ENCODE measurements at regions not wholly inside any gene's neighbourhood (a gene's known extent, or its start where the extent isn't known, plus 50 kb on each side); places are given as distances from the start of the nearest gene placed in this dataset.

DNA sequence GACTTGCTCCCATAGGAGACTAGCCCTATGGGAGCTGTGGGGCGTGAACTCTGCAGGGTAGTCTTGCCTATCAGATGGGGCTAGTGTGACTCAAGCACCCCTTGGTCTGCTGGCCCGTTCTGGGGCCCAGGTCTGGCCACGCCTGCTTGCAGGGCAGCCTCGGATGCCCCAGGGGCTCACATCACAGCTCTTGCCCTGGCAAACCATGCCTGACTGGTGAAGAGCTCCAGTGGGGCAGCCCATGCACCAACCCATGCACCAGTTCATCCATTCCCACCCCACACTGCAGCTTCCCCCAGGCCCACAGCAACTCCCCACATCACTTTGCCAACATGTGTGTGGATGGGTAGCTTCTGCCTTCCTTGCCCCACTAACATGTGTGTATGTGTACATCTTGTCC lies 93.9 kb upstream of the PRLR start:
- no peaks in the 10 kb centered on the region for H3K36me3 ChIP-seq (ENCODE audit: control insufficient read depth, insufficient read depth, low read length)
- H3K4me1 ChIP-seq (ENCODE audit: control insufficient read depth, insufficient read depth, low read length) = no peaks in the 10 kb centered on the region
- no peak overlapping the region for H3K4me3 ChIP-seq (ENCODE audit: low read length)
- H3K27me3 ChIP-seq (ENCODE audit: control insufficient read depth, insufficient read depth, low read length) = no peaks in the 10 kb centered on the region
- WGBS (ENCODE audit: insufficient coverage, insufficient read length) = no CpG with 5 or more reads among the region's 4 CpGs
- DNase-seq (ENCODE audit: low read depth, low spot score) = no peak
- H3K9me3 ChIP-seq (ENCODE audit: control insufficient read depth, insufficient read depth, low read length) = no peaks in the 10 kb centered on the region
- no peak overlapping the region for H3K27ac ChIP-seq (ENCODE audit: low read length)

DNA sequence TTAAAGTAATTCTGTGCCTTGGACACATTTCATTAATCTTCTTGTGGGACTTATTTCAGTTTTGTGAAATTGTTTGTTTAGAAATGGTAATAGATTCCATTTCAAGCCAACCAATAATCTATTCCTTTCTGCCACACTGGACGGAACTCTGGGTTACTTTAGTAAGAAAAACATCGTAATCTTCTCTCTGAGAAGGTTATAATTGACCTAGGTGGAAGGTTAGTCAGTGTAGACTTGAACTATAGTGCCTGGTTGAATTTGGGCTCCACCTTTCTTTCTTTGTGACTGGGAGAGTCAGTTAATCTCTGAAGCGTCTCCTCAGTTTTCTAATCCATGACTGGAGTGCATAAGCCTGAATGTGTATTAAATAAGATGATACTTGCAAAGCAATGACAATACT lies 89.7 kb upstream of the PRLR start:
- no peak for DNase-seq (ENCODE audit: low read depth, low spot score)
- no CpG with 5 or more reads among the region's 3 CpGs for WGBS (ENCODE audit: insufficient coverage, insufficient read length)
- Histone ChIP-seq H3K4me3 (ENCODE audit: low read length) (no peak overlapping the region), H3K27ac (ENCODE audit: low read length) (no peak overlapping the region), H3K27me3 (ENCODE audit: control insufficient read depth, insufficient read depth, low read length) (no peaks in the 10 kb centered on the region), H3K4me1 (ENCODE audit: control insufficient read depth, insufficient read depth, low read length) (no peaks in the 10 kb centered on the region), H3K36me3 (ENCODE audit: control insufficient read depth, insufficient read depth, low read length) (no peaks in the 10 kb centered on the region), H3K9me3 (ENCODE audit: control insufficient read depth, insufficient read depth, low read length) (no peaks in the 10 kb centered on the region)

DNA sequence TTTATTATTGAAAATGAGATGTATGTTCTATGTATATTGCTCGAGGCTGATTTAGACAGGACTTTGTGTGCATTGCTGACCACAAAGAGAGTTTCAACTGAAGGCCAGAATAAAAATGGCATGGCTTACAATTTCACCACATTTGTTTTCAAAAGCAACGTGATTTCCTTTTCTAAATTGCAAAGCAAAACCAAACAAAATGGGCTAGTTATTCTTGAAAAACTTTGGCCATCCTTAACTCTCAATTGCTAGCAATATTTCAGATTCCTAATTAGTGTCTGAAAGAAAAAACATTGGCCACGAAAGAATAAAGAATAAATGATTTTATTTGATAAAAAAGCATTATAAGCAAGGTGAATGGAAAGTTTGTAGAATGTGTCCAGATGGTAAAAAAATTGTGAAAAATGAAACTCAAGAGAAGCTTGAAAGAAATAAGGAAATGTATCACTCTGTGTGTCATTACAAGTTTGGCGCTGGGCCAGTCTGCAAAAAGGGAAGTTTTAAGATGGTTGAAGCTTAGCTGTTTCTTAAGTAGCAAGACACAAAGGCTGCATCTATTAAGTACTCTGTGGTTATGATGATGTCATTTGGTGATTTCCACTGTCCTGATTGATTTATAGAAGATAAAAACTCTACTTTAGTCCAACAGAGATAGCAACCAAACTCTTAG lies 89.2 kb upstream of the PRLR start:
- 100% methylated on average over 1 of the region's 4 CpGs for WGBS (ENCODE audit: insufficient coverage, insufficient read length)
- no peak overlapping the region for H3K4me3 ChIP-seq (ENCODE audit: low read length)
- no peak for DNase-seq (ENCODE audit: low read depth, low spot score)
- no peaks in the 10 kb centered on the region for H3K4me1 ChIP-seq (ENCODE audit: control insufficient read depth, insufficient read depth, low read length)
- H3K27ac ChIP-seq (ENCODE audit: low read length) = no peak overlapping the region
- H3K9me3 ChIP-seq (ENCODE audit: control insufficient read depth, insufficient read depth, low read length) = no peaks in the 10 kb centered on the region
- H3K27me3 ChIP-seq (ENCODE audit: control insufficient read depth, insufficient read depth, low read length) = no peaks in the 10 kb centered on the region
- no peaks in the 10 kb centered on the region for H3K36me3 ChIP-seq (ENCODE audit: control insufficient read depth, insufficient read depth, low read length)

DNA sequence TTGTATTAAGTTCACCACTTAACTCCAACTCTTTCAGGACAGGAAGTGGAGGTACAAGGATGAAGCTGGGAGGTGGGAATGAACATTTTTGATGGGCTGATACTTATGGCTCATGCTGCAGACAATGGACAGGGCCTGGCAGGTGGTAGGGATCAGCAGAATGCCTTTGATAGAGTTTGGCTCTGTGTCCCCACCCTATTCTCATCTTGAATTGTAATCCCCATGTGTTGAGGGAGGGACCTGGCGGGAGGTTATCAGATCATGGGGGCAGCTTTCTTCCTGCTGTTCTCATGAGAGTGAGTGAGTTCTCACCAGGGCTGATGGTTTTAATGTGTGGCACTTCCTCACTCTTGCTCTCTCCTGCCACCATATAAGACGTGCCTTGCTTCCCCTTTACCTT lies 87.3 kb upstream of the PRLR start:
- Histone ChIP-seq H3K27ac (ENCODE audit: low read length) (no peak overlapping the region), H3K27me3 (ENCODE audit: control insufficient read depth, insufficient read depth, low read length) (no peaks in the 10 kb centered on the region), H3K36me3 (ENCODE audit: control insufficient read depth, insufficient read depth, low read length) (no peaks in the 10 kb centered on the region), H3K4me1 (ENCODE audit: control insufficient read depth, insufficient read depth, low read length) (no peaks in the 10 kb centered on the region), H3K9me3 (ENCODE audit: control insufficient read depth, insufficient read depth, low read length) (no peaks in the 10 kb centered on the region), H3K4me3 (ENCODE audit: low read length) (no peak overlapping the region)
- WGBS (ENCODE audit: insufficient coverage, insufficient read length) = no CpG with 5 or more reads among the region's 2 CpGs
- no peak for DNase-seq (ENCODE audit: low read depth, low spot score)

DNA sequence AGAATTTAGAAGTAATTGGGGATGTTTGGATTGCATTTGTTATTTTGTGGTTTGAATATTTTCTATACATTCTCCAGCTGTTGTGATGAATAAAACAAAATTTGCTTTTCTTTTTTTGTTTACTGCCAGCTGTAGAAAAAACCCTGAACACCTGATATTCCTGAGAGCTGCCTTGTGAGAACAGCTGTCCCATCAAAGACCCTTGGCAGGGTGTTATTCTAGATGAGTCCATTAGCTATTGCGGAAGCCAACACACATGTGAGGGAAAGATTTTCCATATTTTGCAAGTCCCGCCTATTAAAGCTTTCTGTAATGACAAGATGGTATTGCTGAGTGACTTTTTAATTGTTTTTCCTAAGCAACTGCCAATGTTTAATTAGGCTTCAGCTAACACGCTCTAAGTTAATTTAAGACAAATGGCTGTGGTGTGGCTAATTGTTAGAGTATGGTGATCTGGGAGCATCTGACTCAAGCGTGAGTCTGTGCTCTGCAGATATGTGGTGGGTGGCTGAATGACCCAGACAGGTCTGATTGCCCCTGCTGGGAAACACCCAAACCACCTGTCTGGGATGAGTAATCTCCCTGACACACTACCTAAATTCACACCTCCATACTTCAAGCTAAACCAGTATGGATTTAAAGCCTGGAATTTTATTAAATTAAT lies 86.5 kb upstream of the PRLR start:
- no CpG with 5 or more reads among the region's 4 CpGs for whole genome bisulfite sequencing (ENCODE audit: insufficient coverage, insufficient read length)
- no peaks in the 10 kb centered on the region for H3K4me1 ChIP-seq (ENCODE audit: control insufficient read depth, insufficient read depth, low read length)
- no peak overlapping the region for H3K4me3 ChIP-seq (ENCODE audit: low read length)
- no peaks in the 10 kb centered on the region for H3K27me3 ChIP-seq (ENCODE audit: control insufficient read depth, insufficient read depth, low read length)
- no peaks in the 10 kb centered on the region for H3K36me3 ChIP-seq (ENCODE audit: control insufficient read depth, insufficient read depth, low read length)
- no peak for DNase-seq (ENCODE audit: low read depth, low spot score)
- no peak overlapping the region for H3K27ac ChIP-seq (ENCODE audit: low read length)
- H3K9me3 ChIP-seq (ENCODE audit: control insufficient read depth, insufficient read depth, low read length) = no peaks in the 10 kb centered on the region

DNA sequence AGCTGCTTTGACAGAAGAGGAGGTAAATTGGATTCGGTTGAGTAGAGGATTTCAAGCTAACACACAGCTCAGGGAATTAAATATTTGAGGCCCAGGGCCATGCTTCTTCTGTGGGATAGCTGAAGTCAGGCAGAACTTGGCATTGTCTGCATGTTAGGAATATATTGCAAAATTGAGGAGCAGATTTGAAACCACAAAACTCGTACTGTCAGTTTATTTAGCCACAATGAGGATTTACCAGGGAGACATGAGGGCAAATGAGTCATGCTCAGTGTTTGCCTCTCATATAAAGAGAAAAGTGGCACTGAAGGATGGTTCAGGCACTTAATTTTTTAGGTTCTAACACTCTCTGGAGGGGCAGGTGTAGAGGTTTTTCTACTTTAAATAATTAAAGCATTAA lies 83.0 kb upstream of the PRLR start:
- Histone ChIP-seq H3K4me3 (ENCODE audit: low read length) (no peak overlapping the region), H3K27me3 (ENCODE audit: control insufficient read depth, insufficient read depth, low read length) (no peaks in the 10 kb centered on the region), H3K36me3 (ENCODE audit: control insufficient read depth, insufficient read depth, low read length) (no peaks in the 10 kb centered on the region), H3K4me1 (ENCODE audit: control insufficient read depth, insufficient read depth, low read length) (no peaks in the 10 kb centered on the region), H3K27ac (ENCODE audit: low read length) (no peak overlapping the region), H3K9me3 (ENCODE audit: control insufficient read depth, insufficient read depth, low read length) (no peaks in the 10 kb centered on the region)
- no CpG with 5 or more reads among the region's 2 CpGs for WGBS (ENCODE audit: insufficient coverage, insufficient read length)
- no peak for DNase-seq (ENCODE audit: low read depth, low spot score)

DNA sequence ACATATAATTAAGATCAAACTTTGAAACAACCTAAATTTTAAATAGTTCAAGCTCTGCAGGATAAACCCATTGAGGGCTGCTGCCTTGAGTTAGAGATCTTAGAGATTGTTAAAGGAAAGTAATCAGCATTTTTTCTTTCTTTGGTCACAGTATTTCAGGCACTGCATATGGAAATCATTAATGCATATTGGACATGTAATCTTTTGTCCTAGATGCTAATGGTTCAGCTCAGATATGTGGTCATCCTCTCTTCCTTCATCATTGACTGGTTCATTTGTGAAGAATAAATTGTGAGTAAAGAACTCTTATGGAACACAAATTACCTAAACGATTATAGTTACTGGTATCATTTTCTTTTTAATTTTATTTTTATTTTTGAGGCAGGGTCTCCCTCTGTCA lies 82.0 kb upstream of the PRLR start:
- H3K4me1 ChIP-seq (ENCODE audit: control insufficient read depth, insufficient read depth, low read length) = no peaks in the 10 kb centered on the region
- DNase-seq (ENCODE audit: low read depth, low spot score) = no peak
- no peak overlapping the region for H3K27ac ChIP-seq (ENCODE audit: low read length)
- H3K36me3 ChIP-seq (ENCODE audit: control insufficient read depth, insufficient read depth, low read length) = no peaks in the 10 kb centered on the region
- no peaks in the 10 kb centered on the region for H3K27me3 ChIP-seq (ENCODE audit: control insufficient read depth, insufficient read depth, low read length)
- WGBS (ENCODE audit: insufficient coverage, insufficient read length) = no CpG with 5 or more reads among the region's 1 CpG
- no peaks in the 10 kb centered on the region for H3K9me3 ChIP-seq (ENCODE audit: control insufficient read depth, insufficient read depth, low read length)
- no peak overlapping the region for H3K4me3 ChIP-seq (ENCODE audit: low read length)

DNA sequence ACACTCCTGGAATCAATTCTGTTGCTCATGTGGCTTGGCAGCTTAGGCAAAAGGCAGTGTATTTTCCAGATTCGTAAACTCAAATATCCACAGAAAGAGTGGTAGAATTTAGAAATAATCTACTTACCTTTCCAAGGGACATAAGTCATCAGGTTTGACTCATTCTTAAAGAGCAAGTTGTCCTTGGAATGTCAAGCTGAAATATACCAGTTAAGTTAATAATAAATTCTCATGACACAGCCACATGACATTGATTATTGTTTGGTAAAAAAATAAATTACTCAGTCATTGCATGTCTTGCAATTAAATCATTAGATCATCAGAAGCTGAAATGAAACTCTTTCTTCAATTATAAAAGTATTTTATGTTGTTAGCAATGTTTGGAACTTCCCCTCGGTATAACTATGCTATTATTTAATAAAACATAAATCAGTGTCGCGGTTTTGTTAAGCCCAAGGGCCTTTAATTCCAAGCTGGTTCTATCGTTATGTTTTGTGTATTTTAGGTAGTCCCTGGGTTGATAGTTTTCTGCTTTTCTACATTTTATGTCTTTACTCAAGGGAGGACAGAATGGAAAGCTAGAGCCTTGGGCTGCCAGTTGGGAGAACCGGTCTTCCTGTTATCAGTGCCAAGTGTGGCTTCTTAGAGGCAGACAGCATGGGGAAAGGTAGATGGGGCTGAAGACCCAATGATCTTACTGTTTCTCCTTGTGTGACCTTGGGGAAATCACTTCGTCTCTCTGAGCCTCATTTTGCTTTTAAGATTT lies 79.3 kb upstream of the PRLR start:
- H3K9me3 ChIP-seq (ENCODE audit: control insufficient read depth, insufficient read depth, low read length) = no peaks in the 10 kb centered on the region
- WGBS (ENCODE audit: insufficient coverage, insufficient read length) = no CpG with 5 or more reads among the region's 7 CpGs
- no peak for DNase-seq (ENCODE audit: low read depth, low spot score)
- H3K36me3 ChIP-seq (ENCODE audit: control insufficient read depth, insufficient read depth, low read length) = no peaks in the 10 kb centered on the region
- no peaks in the 10 kb centered on the region for H3K27me3 ChIP-seq (ENCODE audit: control insufficient read depth, insufficient read depth, low read length)
- no peak overlapping the region for H3K4me3 ChIP-seq (ENCODE audit: low read length)
- H3K4me1 ChIP-seq (ENCODE audit: control insufficient read depth, insufficient read depth, low read length) = no peaks in the 10 kb centered on the region
- no peak overlapping the region for H3K27ac ChIP-seq (ENCODE audit: low read length)

DNA sequence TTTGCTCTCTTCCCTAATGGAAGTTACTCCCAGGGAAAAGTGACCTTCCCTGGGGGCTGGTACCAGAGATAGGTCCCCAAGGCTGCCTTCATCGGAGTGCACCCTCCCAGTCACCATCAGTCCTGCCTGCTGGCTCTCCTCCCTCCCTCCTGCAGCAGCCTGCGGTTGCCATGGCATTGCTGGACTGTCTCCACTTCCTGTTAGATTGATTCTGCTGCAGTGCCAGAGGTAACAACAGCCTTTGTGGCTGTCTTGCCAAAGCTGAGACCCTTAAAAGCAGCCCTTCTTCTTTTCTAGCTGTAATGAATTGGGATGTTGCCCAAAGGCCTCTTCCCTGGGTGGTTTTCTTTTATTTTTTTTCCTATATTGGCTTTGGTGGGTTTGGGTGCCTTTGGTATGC lies 78.1 kb upstream of the PRLR start:
- no peaks in the 10 kb centered on the region for H3K4me1 ChIP-seq (ENCODE audit: control insufficient read depth, insufficient read depth, low read length)
- DNase-seq (ENCODE audit: low read depth, low spot score) = no peak
- H3K4me3 ChIP-seq (ENCODE audit: low read length) = no peak overlapping the region
- H3K9me3 ChIP-seq (ENCODE audit: control insufficient read depth, insufficient read depth, low read length) = no peaks in the 10 kb centered on the region
- H3K27ac ChIP-seq (ENCODE audit: low read length) = no peak overlapping the region
- no peaks in the 10 kb centered on the region for H3K27me3 ChIP-seq (ENCODE audit: control insufficient read depth, insufficient read depth, low read length)
- WGBS (ENCODE audit: insufficient coverage, insufficient read length) = no CpG with 5 or more reads among the region's 2 CpGs
- no peaks in the 10 kb centered on the region for H3K36me3 ChIP-seq (ENCODE audit: control insufficient read depth, insufficient read depth, low read length)

DNA sequence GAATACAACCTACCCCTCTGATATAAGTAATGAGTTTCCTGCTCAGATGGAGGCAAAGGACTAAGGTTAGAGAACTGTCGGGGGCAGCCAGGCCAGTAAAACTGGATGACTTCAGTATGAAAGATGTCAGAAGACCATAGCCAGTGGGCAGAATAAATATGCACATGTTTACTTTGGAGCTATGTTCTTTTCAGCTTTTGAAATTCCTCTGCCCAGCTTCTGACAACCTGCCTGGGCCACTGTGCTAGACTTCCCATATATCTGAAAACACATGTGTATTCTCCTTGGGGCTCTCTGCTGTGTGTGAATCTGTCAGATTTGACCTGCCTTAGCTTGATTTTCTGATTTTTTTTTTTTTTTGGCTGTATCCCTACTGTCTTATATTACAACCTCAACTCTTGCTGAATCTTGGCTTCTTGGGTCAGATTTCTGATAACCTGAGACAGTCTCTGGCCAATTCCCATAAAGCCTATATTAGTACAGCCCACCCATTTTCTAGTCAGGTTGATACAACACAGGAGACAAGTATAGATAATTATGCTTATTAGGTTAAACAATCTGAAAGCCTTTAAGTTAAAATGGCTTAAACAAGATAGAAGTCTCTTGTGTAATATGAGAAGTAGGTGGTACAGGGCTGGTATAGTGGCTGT lies 76.6 kb upstream of the PRLR start:
- no peaks in the 10 kb centered on the region for H3K36me3 ChIP-seq (ENCODE audit: control insufficient read depth, insufficient read depth, low read length)
- H3K4me1 ChIP-seq (ENCODE audit: control insufficient read depth, insufficient read depth, low read length) = no peaks in the 10 kb centered on the region
- H3K4me3 ChIP-seq (ENCODE audit: low read length) = no peak overlapping the region
- no peaks in the 10 kb centered on the region for H3K9me3 ChIP-seq (ENCODE audit: control insufficient read depth, insufficient read depth, low read length)
- no peak overlapping the region for H3K27ac ChIP-seq (ENCODE audit: low read length)
- H3K27me3 ChIP-seq (ENCODE audit: control insufficient read depth, insufficient read depth, low read length) = no peaks in the 10 kb centered on the region
- no CpG with 5 or more reads among the region's 1 CpG for WGBS (ENCODE audit: insufficient coverage, insufficient read length)
- DNase-seq (ENCODE audit: low read depth, low spot score) = no peak

All from iPS DF 6.9 (cell line).